PC-9 (cell line): ENCODE measurements at regions not wholly inside any gene's neighbourhood (a gene's known extent, or its start where the extent isn't known, plus 50 kb on each side); places are given as distances from the start of the nearest gene placed in this dataset.
A peak's percentile ranks its signal among the peaks of the same experiment; 100 is the strongest.

ENCODE experiments used
- BruUV-seq: library from RNA; stranded (reverse); fragments of 400-500 nt; replicated peaks from 2 replicates; lab custom pipeline; 2021; lab: Mats Ljungman, UMichigan
- CTCF ChIA-PET: fragments of 300-600 bp; sonication (Branson Sonifier 250); formaldehyde crosslinking; loops from one replicate; lab custom pipeline; 2022; ENCODE audit warnings: antibody characterized with exemption; lab: Charles Lee
- POLR2A ChIA-PET: fragments of 300-600 bp; sonication (Branson Sonifier 250); formaldehyde crosslinking; loops from one replicate; lab custom pipeline; 2022; ENCODE audit warnings: antibody characterized with exemption; ENCODE audit not compliant: unreplicated experiment; lab: Charles Lee
- DNase-seq, 2 experiments: peaks; one replicate each; pipeline versions ENCODE4 v3.0.0 to v3.0.0-alpha.2; 2015 to 2022; ENCODE audit warnings: mixed read lengths in 1 of 2
- H2AFZ ChIP-seq: fragments of 200-600 bp; sonication (generic); 2 replicates; pipeline ENCODE4 v1.8.1; 2017; ENCODE audit warnings: antibody characterized with exemption
- H3F3A ChIP-seq: fragments of 200-600 bp; sonication (generic); 2 replicates; pipeline ENCODE4 v1.8.1; 2017; ENCODE audit warnings: antibody characterized with exemption, mild to moderate bottlenecking, low read depth; ENCODE audit not compliant: insufficient read depth
- H3K27ac ChIP-seq: fragments of 200-600 bp; sonication (generic); 2 replicates; pipeline ENCODE4 v1.6.1; 2016; ENCODE audit warnings: mixed run types
- H3K27me3 ChIP-seq: fragments of 200-600 bp; sonication (generic); 2 replicates; pipeline ENCODE4 v1.6.1; 2016; ENCODE audit warnings: low read depth, mixed run types; ENCODE audit not compliant: insufficient read depth
- H3K36me3 ChIP-seq: fragments of 200-600 bp; sonication (generic); 2 replicates; pipeline ENCODE4 v1.6.1; 2016; ENCODE audit warnings: low read depth, mixed run types
- H3K4me1 ChIP-seq: fragments of 200-600 bp; sonication (generic); replicated peaks from 2 replicates; pipeline ENCODE4 v1.6.1; 2016; ENCODE audit warnings: mixed run types; ENCODE audit not compliant: insufficient read depth
- H3K4me2 ChIP-seq: fragments of 200-600 bp; sonication (generic); 2 replicates; pipeline ENCODE4 v1.6.1; 2017; ENCODE audit warnings: mixed run types
- H3K4me3 ChIP-seq: fragments of 200-600 bp; sonication (generic); 2 replicates; pipeline ENCODE4 v1.6.1; 2016; ENCODE audit warnings: mixed run types
- H3K79me2 ChIP-seq: fragments of 200-600 bp; sonication (generic); 2 replicates; pipeline ENCODE4 v1.6.1; 2017; ENCODE audit warnings: low read depth, mixed run types
- H3K9me2 ChIP-seq: fragments of 200-600 bp; sonication (generic); 2 replicates; pipeline ENCODE4 v1.8.1; 2017; ENCODE audit warnings: mild to moderate bottlenecking; ENCODE audit not compliant: insufficient read depth
- H3K9me3 ChIP-seq: fragments of 200-600 bp; sonication (generic); 2 replicates; pipeline ENCODE4 v1.8.1; 2016; ENCODE audit warnings: low read depth; ENCODE audit not compliant: insufficient read depth
- H4K20me1 ChIP-seq: fragments of 200-600 bp; sonication (generic); 2 replicates; pipeline ENCODE4 v1.8.1; 2017; ENCODE audit not compliant: insufficient read depth
- EZH2 ChIP-seq: fragments of 200-600 bp; sonication (generic); IDR thresholded peaks from 2 replicates; pipeline ENCODE4 v1.8.0; 2017; ENCODE audit warnings: antibody characterized with exemption, low read depth
- intact Hi-C: fragments of 100-400 bp; cut with micrococcal nuclease; formaldehyde crosslinking; loops from one replicate; pipeline ENCODE4 v1.10.0; 2022; ENCODE audit not compliant: unreplicated experiment
- TF ChIP-seq, protein P1 (sequence below): fragments of 200-600 bp; sonication (generic); conservative IDR thresholded peaks from 2 replicates; pipeline ENCODE4 v1.6.1; 2017; ENCODE audit warnings: mixed run types, antibody characterized with exemption, mild to moderate bottlenecking, moderate library complexity

DNA sequence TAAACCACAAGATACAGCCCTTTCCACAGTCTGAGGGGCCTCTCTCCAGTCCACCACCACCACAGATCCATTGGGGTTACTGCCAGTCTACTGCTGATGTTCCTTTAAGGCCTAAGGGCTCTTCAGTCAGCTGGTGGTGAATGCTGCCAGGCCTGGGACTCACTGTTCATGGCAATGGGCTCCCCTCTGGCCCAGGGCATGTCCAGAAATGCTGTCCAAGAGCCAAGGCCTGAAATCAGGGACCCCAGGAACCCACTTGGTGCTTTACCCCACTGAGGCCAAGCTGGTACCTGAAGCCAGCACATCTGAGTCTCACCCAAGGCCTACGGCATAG lies 128.6 kb upstream of the CBLB start:
- CTCF ChIA-PET, result no interaction called here
- Histone ChIP-seq H2AFZ (peak overlapping the region; percentile 70; the same call in 1 of the 2 replicates), H3K27ac (peak overlapping the region; percentile 79)

DNA sequence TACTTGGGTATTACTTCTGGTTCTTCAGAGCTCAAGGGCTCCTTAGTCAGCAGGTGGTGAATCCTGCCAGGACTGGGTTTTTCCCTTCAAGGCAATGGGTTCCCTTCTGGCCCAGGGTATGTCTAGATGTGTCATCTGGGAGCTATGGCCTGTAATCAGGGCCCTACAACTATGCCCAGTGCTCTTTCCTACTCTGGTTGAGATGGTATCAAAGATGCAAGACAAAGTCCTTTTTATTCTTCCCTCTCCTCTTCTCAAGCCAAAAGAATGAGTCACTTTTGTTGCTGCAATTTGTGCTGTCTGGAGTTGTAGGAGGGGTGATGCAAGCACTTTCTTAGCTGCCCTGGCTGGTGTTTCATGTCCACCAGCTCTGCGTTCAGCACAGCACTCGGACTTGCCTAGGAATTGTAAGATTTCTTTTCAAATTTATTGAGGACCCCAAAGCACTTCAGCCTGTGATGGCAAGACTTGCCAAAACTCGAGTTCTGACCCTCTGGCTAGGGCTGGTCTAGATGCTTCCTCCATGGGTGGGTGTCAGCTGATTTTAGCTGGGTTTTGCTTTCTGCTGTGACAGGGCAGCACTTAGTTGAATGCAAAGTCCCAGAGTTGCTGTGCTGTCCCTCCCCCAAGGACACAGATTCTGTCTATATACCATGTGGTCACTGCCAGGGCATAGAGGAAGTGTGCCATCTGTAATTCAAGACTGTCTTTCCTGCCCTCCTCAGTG lies 129.2 kb upstream of the CBLB start:
- H3K4me1 ChIP-seq, result peaks cover 23% of the 10 kb centered on the region
- H3K9me3 ChIP-seq, result peaks cover 35% of the 10 kb centered on the region
- H4K20me1 ChIP-seq, result no peaks in the 10 kb centered on the region
- ChIA-PET POLR2A (interaction anchor here (0.7 kb wide), 1 partner anchor 112 kb away, joined by 6 read pairs; no protein-coding TSS in a partner anchor), CTCF (no interaction called here)
- H3F3A ChIP-seq, result peaks cover 21% of the 10 kb centered on the region
- H3K27ac ChIP-seq, result peak overlapping the region; percentile 79
- H3K36me3 ChIP-seq, result no peaks in the 10 kb centered on the region
- H3K9me2 ChIP-seq, result no peaks in the 10 kb centered on the region
- H2AFZ ChIP-seq, result peak overlapping the region; percentile 70
- intact Hi-C loops, result loop anchor here (2.0 to 10.0 kb wide), 2 partner anchors 129 to 187 kb away; partner anchors contain the start of gene CBLB
- no peaks in the 10 kb centered on the region for H3K79me2 ChIP-seq
- H3K4me2 ChIP-seq, result peak overlapping the region; percentile 74
- no TSS peak for BruUV-seq
- H3K4me3 ChIP-seq, result peak overlapping the region; percentile 34; the same call in 1 of the 2 replicates
- H3K27me3 ChIP-seq, result no peaks in the 10 kb centered on the region
- TF ChIP-seq, protein P1, sequence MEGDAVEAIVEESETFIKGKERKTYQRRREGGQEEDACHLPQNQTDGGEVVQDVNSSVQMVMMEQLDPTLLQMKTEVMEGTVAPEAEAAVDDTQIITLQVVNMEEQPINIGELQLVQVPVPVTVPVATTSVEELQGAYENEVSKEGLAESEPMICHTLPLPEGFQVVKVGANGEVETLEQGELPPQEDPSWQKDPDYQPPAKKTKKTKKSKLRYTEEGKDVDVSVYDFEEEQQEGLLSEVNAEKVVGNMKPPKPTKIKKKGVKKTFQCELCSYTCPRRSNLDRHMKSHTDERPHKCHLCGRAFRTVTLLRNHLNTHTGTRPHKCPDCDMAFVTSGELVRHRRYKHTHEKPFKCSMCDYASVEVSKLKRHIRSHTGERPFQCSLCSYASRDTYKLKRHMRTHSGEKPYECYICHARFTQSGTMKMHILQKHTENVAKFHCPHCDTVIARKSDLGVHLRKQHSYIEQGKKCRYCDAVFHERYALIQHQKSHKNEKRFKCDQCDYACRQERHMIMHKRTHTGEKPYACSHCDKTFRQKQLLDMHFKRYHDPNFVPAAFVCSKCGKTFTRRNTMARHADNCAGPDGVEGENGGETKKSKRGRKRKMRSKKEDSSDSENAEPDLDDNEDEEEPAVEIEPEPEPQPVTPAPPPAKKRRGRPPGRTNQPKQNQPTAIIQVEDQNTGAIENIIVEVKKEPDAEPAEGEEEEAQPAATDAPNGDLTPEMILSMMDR, result no peak
- no peak for TF ChIP-seq EZH2
- DNase-seq, result peak; percentile 61 to 95

More for the DNA sequence above, 128.6 kb upstream of the CBLB start:
- Histone ChIP-seq H3K79me2 (no peaks in the 10 kb centered on the region), H3K4me2 (peak overlapping the region; percentile 74), H3K27me3 (no peaks in the 10 kb centered on the region), H4K20me1 (no peaks in the 10 kb centered on the region), H3K9me2 (no peaks in the 10 kb centered on the region), H3K4me1 (peaks cover 23% of the 10 kb centered on the region), H3F3A (peaks cover 21% of the 10 kb centered on the region), H3K36me3 (no peaks in the 10 kb centered on the region), H3K4me3 (no peak overlapping the region; the same call in 1 of the 2 replicates), H3K9me3 (peaks cover 38% of the 10 kb centered on the region)
- POLR2A ChIA-PET, result no interaction called here
- intact Hi-C loops, result loop anchor here (10.0 kb wide), 1 partner anchor 187 kb away; no protein-coding TSS in a partner anchor
- no peak for DNase-seq
- no TSS peak for BruUV-seq
- TF ChIP-seq EZH2, result no peak
- TF ChIP-seq, protein P1, result no peak

DNA sequence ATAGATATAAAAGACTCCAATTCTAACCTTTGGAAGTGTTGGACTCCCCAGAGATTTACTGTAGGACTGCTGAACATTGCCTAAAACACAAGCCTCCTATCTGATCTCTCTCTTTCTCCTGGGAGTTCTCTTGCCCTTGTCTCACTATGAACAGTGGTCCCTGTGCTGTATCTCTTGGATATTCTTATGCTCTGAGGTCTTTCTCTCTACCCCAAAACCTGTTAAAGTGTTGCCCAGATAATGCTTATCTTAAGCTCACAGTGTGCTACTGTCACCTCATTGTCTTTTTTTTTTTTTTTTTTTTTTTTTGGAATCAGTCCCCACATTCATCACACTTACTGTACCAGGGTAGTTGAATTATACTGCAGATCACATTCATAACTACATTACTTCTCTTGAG lies 131.0 kb upstream of the CBLB start:
- ChIA-PET POLR2A (interaction anchor here (0.6 kb wide), 1 partner anchor 68 kb away, joined by 9 read pairs; no protein-coding TSS in a partner anchor), CTCF (no interaction called here)
- Histone ChIP-seq H3K79me2 (no peaks in the 10 kb centered on the region), H3K4me3 (no peak overlapping the region), H2AFZ (no peak overlapping the region), H3K27me3 (no peaks in the 10 kb centered on the region), H3K36me3 (no peaks in the 10 kb centered on the region), H4K20me1 (no peaks in the 10 kb centered on the region), H3K4me2 (no peak overlapping the region), H3K4me1 (peaks cover 23% of the 10 kb centered on the region), H3K9me3 (peaks cover 31% of the 10 kb centered on the region), H3F3A (peaks cover 21% of the 10 kb centered on the region), H3K9me2 (no peaks in the 10 kb centered on the region), H3K27ac (no peak overlapping the region)
- intact Hi-C loops, result loop anchor here (2.0 to 10.0 kb wide), 2 partner anchors 131 to 185 kb away; partner anchors contain the start of gene CBLB
- no peak for DNase-seq
- no TSS peak for BruUV-seq
- TF ChIP-seq, protein P1, result no peak
- no peak for TF ChIP-seq EZH2
